HepG2 (cell line): ENCODE measurements at regions not wholly inside any gene's neighbourhood (a gene's known extent, or its start where the extent isn't known, plus 50 kb on each side); places are given as distances from the start of the nearest gene placed in this dataset.

Experiments used
- BCL6 ChIP-seq: IDR thresholded peaks from 2 replicates; pipeline ENCODE4 v1.6.1; 2016; ENCODE audit warnings: missing genetic modification reagents, missing compliant biosample characterization
- EP300 ChIP-seq, 3 experiments: sonication (generic) in 1 of 3; formaldehyde crosslinking in 1 of 3; IDR thresholded peaks; 2 replicates each; pipeline versions ENCODE4 v1.5.1 to v1.6.1; 2011 to 2020; ENCODE audit warnings: low read depth in 2 of 3, low read length in 2 of 3, borderline replicate concordance in 1 of 3, improper control_type of control experiment in 1 of 3, mild to moderate bottlenecking in 1 of 3, missing genetic modification reagents in 1 of 3, moderate library complexity in 1 of 3
- MYC ChIP-seq: sonication (generic); formaldehyde crosslinking; IDR thresholded peaks from 2 replicates; pipeline ENCODE4 v1.9.0; 2021; ENCODE audit warnings: missing genetic modification reagents, borderline replicate concordance
- MZF1 ChIP-seq: sonication (generic); formaldehyde crosslinking; IDR thresholded peaks from 2 replicates; pipeline ENCODE4 v1.8.1; 2023; ENCODE audit warnings: mild to moderate bottlenecking, missing genetic modification reagents, borderline replicate concordance
- ZBTB8A ChIP-seq: sonication (generic); formaldehyde crosslinking; IDR thresholded peaks from 2 replicates; pipeline ENCODE4 v1.4.0; 2020; ENCODE audit warnings: mild to moderate bottlenecking, low read depth, missing genetic modification reagents, borderline replicate concordance
- ZNF772 ChIP-seq: sonication (generic); formaldehyde crosslinking; IDR thresholded peaks from 2 replicates; pipeline ENCODE4 v1.5.0; 2020; ENCODE audit warnings: mild to moderate bottlenecking, missing genetic modification reagents

DNA sequence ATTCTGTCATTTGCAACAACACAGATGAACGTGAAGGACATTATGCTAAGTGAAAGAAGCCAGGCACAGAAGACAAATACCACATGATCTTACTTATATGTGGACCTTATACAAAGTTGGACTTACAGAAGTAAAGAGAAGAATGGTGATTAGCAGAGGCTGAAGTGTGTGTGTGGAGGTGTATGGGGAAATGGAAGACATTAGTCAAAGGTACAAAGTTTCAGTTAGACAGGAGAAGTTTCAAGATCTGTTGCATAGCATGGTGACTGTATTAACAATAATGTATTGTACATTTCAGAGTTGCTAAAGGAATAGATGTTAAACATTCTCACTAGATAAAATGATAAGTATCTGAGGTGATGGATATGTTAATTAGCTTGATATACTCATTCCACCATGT, 124.4 kb upstream of the ADRA1D start:
- no peak for TF ChIP-seq EP300 (IDR thresholded peaks at IDR 0.05; ENCODE audit: low read depth in 2 of 2, low read length in 2 of 2)
- no peak for TF ChIP-seq EP300 (CRISPR knock-in tag; IDR thresholded peaks at IDR 0.05; ENCODE audit: borderline replicate concordance)
- TF ChIP-seq MYC (CRISPR knock-in tag), result no peak
- TF ChIP-seq BCL6 (CRISPR knock-in tag), result no peak
- TF ChIP-seq ZNF772 (CRISPR knock-in tag), result no peak
- TF ChIP-seq ZBTB8A (CRISPR knock-in tag), result no peak
- TF ChIP-seq MZF1 (CRISPR knock-in tag), result no peak
